ENCODE measurements at regions not wholly inside any gene's neighbourhood (a gene's known extent, or its start where the extent isn't known, plus 50 kb on each side); places are given as distances from the start of the nearest gene placed in this dataset.

DNA sequence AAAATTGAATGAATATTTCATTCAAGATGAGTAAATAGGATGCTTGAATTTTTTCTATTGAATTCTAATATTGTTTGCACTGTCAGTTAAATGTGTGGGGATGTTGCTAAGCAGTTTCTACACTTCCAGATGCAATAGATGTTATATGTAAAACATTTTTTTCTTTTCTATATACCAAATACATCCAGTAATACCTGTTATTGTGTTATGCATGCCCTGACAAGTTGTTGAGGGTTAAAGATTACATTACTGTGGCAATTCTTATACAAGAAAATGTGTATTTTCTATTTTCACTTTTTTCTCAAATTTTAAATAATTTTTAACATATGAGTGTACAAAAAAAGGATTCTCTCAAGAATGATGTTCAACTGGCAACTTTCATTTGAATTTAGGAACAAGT, 713.9 kb downstream of the GATA3 start:
- TF ChIP-seq, protein P1, sequence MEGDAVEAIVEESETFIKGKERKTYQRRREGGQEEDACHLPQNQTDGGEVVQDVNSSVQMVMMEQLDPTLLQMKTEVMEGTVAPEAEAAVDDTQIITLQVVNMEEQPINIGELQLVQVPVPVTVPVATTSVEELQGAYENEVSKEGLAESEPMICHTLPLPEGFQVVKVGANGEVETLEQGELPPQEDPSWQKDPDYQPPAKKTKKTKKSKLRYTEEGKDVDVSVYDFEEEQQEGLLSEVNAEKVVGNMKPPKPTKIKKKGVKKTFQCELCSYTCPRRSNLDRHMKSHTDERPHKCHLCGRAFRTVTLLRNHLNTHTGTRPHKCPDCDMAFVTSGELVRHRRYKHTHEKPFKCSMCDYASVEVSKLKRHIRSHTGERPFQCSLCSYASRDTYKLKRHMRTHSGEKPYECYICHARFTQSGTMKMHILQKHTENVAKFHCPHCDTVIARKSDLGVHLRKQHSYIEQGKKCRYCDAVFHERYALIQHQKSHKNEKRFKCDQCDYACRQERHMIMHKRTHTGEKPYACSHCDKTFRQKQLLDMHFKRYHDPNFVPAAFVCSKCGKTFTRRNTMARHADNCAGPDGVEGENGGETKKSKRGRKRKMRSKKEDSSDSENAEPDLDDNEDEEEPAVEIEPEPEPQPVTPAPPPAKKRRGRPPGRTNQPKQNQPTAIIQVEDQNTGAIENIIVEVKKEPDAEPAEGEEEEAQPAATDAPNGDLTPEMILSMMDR (IDR thresholded peaks at IDR 0.05; ENCODE audit: extremely low read depth, insufficient read depth, missing control alignments), result no peak
- DNase-seq (ENCODE audit: low spot score), result no peak
- in situ Hi-C loops (cut with MboI; ENCODE audit: low pct_unique_long_range_greater_than_20kb, low sequenced_read_pairs, unreplicated experiment), result no loop called here

DNA sequence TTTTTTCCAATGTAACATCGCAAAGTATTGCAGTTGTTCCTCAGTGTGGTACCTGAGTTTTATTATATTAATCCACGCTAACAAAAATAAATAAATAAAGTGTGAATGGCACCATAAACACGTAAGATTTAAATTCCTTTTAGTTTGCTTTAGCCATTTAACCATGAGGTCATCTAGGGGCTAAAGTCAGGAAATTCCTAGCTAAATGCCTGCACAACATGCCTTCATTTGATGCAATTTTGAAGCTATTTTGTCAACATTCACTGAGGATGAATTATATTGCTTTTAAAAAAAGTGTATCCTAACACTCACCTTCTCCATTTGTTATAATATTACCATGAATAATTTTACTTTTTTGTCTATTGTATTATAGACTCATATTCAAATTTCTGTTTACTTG, 714.4 kb downstream of the GATA3 start:
- in situ Hi-C loops (cut with MboI; ENCODE audit: low pct_unique_long_range_greater_than_20kb, low sequenced_read_pairs, unreplicated experiment), result no loop called here
- TF ChIP-seq, protein P1 (IDR thresholded peaks at IDR 0.05; ENCODE audit: extremely low read depth, insufficient read depth, missing control alignments), result no peak

DNA sequence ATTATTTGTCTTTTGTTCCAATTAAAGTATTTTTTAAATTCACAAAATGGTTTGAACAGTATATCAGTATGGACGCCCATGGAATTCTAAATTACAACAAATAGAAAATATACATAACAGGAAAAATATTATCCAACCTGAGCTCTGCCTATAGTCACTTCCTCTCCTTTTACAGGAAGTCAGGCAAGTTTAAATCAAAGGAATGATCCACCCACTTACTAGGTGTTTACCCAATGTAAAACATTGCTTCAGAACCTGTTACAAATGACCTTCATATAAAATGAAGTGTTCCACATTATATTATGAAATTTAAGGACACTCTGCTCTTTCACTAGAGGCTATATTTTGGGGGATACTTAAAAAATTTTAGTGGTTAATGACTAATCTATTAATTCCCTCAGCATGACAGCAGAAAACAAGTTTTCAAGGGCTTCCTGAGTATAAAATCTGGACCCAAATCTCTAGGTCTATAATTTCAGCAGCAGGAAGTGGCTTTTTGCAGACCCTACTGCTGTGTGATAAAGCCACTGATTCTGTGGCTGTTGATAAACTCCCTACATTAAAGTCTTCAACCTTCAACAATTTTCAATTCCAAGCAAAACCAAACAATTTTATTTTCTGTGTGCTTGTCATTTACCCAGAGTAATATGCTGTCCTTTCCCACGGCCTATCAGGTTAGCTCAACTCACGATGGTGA, 722.6 kb downstream of the GATA3 start:
- in situ Hi-C loops (cut with MboI; ENCODE audit: low pct_unique_long_range_greater_than_20kb, low sequenced_read_pairs, unreplicated experiment), result no loop called here
- no peak for DNase-seq (ENCODE audit: low spot score)
- TF ChIP-seq, protein P1 (IDR thresholded peaks at IDR 0.05; ENCODE audit: extremely low read depth, insufficient read depth, missing control alignments), result no peak

More for the DNA sequence above, 714.4 kb downstream of the GATA3 start:
- DNase-seq (ENCODE audit: low spot score), result no peak

DNA sequence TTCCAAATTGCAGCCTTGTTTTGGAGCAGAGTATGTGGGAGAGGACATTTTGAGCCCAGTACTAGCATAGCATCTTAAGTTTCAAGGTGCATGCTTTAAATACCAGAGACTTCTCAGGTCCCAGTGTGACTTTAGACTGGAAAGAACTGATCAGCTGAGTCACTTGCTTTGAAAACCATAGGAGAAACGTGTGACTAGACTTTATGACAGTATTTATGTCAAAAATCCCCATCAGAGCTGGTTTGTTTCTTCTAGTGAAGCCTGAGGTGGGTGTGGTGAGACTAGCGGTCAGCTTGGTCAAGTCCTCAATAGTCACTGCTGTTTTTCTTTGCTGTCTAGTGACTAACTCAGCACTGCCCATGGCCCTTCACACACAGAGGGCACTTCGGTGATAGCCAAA, 724.2 kb downstream of the GATA3 start:
- TF ChIP-seq, protein P1 (IDR thresholded peaks at IDR 0.05; ENCODE audit: extremely low read depth, insufficient read depth, missing control alignments), result no peak
- DNase-seq (ENCODE audit: low spot score), result no peak
- in situ Hi-C loops (cut with MboI; ENCODE audit: low pct_unique_long_range_greater_than_20kb, low sequenced_read_pairs, unreplicated experiment), result no loop called here

DNA sequence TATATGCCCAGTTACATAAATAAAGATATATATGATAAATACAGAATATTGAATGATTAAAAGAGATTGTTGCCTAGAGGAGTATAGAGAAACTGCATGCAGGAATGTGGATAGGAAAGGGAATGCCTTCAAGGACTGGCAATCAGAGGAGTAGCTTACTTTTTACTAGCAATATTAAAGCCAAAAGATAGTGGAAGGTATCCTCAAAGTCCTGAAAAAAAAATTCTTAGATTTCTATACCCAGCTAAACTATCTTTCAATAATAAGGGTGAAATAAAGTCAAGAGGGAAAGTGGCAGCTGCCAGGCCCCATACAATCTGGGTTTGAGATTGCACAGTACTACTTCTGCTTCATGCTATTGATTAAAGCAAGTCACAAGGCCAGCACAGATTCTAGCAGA, 733.2 kb downstream of the GATA3 start:
- TF ChIP-seq, protein P1 (IDR thresholded peaks at IDR 0.05; ENCODE audit: extremely low read depth, insufficient read depth, missing control alignments), result no peak
- in situ Hi-C loops (cut with MboI; ENCODE audit: low pct_unique_long_range_greater_than_20kb, low sequenced_read_pairs, unreplicated experiment), result no loop called here
- no peak for DNase-seq (ENCODE audit: low spot score)

DNA sequence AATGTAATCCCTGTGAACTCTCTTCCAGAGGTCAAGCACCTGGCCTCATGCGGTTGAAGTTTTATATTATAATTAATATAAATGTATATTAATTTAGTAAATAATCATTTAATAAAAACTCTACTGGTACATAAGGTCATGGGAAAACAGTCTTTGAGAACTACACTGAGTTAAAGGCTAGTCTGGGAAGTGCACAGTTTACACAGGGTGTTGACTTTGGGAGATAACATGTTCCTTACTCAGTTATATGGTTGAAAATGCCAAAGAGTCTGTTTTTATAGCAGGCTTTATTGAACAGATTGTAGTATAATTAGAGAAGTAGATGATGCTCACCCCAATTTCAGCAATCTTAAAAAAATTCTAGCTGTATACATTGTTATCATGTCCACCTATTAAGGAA, 735.9 kb downstream of the GATA3 start:
- TF ChIP-seq, protein P1 (IDR thresholded peaks at IDR 0.05; ENCODE audit: extremely low read depth, insufficient read depth, missing control alignments), result no peak
- in situ Hi-C loops (cut with MboI; ENCODE audit: low pct_unique_long_range_greater_than_20kb, low sequenced_read_pairs, unreplicated experiment), result no loop called here

More for the DNA sequence above, 735.9 kb downstream of the GATA3 start:
- no peak for DNase-seq (ENCODE audit: low spot score)

Measured in GM13977 (cell line).